ENCODE measurements at regions not wholly inside any gene's neighbourhood (a gene's known extent, or its start where the extent isn't known, plus 50 kb on each side); places are given as distances from the start of the nearest gene placed in this dataset.

DNA sequence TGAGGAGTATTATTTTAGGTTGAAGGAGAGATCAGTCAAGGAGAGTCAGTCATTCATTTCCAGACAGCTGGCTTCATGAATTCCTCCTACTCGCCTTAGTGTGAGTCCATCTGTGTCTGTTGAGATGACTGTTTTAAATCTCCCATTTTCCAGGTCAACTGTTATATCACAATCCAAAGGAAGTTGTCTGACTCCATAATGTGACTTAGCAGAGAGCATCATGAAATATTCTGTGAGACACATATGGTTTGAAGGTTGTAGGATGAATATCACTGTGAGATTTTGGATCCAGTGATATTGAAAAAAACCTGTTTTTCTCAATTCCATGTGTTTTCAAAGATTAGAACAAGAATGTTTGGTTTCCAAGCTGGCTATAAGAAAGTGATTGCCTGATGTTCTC, 530.2 kb upstream of the MAN1A1 start:
- no peaks in the 10 kb centered on the region for H3K79me2 ChIP-seq (replicated peaks; ENCODE audit: insufficient read depth, low read length)
- no peaks in the 10 kb centered on the region for H3F3A ChIP-seq (ENCODE audit: insufficient read depth, low read length, poor library complexity, severe bottlenecking)
- H4K20me1 ChIP-seq (ENCODE audit: insufficient read depth) = no peaks in the 10 kb centered on the region
- H3K9me2 ChIP-seq (ENCODE audit: insufficient read depth, low read length) = no peaks in the 10 kb centered on the region
- no peak overlapping the region for H3K4me3 ChIP-seq (ENCODE audit: low read length)
- no peak overlapping the region for H3K9ac ChIP-seq (ENCODE audit: low read length)
- H3K9me3 ChIP-seq (ENCODE audit: low read length) = no peaks in the 10 kb centered on the region
- H3K4me2 ChIP-seq (ENCODE audit: low read length) = no peak overlapping the region
- no peaks in the 10 kb centered on the region for H3K27me3 ChIP-seq (ENCODE audit: insufficient read depth, low read depth, low read length)
- TF ChIP-seq CTCF (IDR thresholded peaks at IDR 0.05; ENCODE audit: poor library complexity, severe bottlenecking) = no peak
- no peak overlapping the region for H3K27ac ChIP-seq (ENCODE audit: low read length)
- H2AFZ ChIP-seq (ENCODE audit: low read depth, low read length) = no peak overlapping the region
- H3K36me3 ChIP-seq (ENCODE audit: insufficient read depth, low read length) = no peaks in the 10 kb centered on the region

DNA sequence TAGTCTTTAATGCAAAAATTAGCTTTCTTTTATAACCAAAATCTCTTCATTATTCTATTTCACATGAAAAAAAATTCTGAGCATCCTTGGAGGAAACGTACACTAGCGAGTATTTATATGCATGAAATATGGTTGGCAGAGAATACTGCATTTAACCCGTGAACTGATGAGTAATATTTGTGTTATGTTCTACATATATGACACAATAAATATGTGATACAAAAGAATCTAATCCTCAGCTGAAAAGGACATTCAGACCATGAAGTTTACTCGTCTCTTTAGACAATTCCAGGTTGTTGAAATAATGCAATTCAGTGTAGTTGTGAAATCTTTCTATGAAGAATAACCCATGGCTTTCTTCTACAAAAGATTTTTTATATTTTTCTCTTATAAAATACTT, 524.8 kb upstream of the MAN1A1 start:
- TF ChIP-seq SMC3 (conservative IDR thresholded peaks at IDR 0.05; ENCODE audit: poor library complexity) (no peak), CTCF (IDR thresholded peaks at IDR 0.05; ENCODE audit: poor library complexity, severe bottlenecking) (no peak), TAF1 (IDR thresholded peaks at IDR 0.05; ENCODE audit: low read depth) (no peak), EZH2 (IDR thresholded peaks at IDR 0.05; ENCODE audit: borderline replicate concordance, insufficient read depth, low read length, poor library complexity, severe bottlenecking) (no peak)
- Histone ChIP-seq H3K4me2 (ENCODE audit: low read length) (no peak overlapping the region), H3K36me3 (ENCODE audit: insufficient read depth, low read length) (no peaks in the 10 kb centered on the region), H3K9me2 (ENCODE audit: insufficient read depth, low read length) (no peaks in the 10 kb centered on the region), H3K9me3 (ENCODE audit: low read length) (no peaks in the 10 kb centered on the region), H4K20me1 (ENCODE audit: insufficient read depth) (no peaks in the 10 kb centered on the region), H3K27ac (ENCODE audit: low read length) (no peak overlapping the region), H3K79me2 (replicated peaks; ENCODE audit: insufficient read depth, low read length) (no peaks in the 10 kb centered on the region), H3K4me3 (ENCODE audit: low read length) (no peak overlapping the region), H3K27me3 (ENCODE audit: insufficient read depth, low read depth, low read length) (no peaks in the 10 kb centered on the region), H2AFZ (ENCODE audit: low read depth, low read length) (no peak overlapping the region), H3K9ac (ENCODE audit: low read length) (no peak overlapping the region), H3F3A (ENCODE audit: insufficient read depth, low read length, poor library complexity, severe bottlenecking) (no peaks in the 10 kb centered on the region)

GRCh38 chr6:119873107-119873506, 523.5 kb upstream of the MAN1A1 start:
- Histone ChIP-seq H3K27ac (ENCODE audit: low read length) (no peak overlapping the region), H3K4me3 (ENCODE audit: low read length) (no peak overlapping the region)
- TF ChIP-seq EP300 (conservative IDR thresholded peaks at IDR 0.05; ENCODE audit: poor library complexity, severe bottlenecking) (no peak), EZH2 (IDR thresholded peaks at IDR 0.05; ENCODE audit: borderline replicate concordance, insufficient read depth, low read length, poor library complexity, severe bottlenecking) (no peak)

More at GRCh38 chr6:119873107-119873506, 523.5 kb upstream of the MAN1A1 start:
- H4K20me1 ChIP-seq (ENCODE audit: insufficient read depth) = no peaks in the 10 kb centered on the region
- H3K27me3 ChIP-seq (ENCODE audit: insufficient read depth, low read depth, low read length) = no peaks in the 10 kb centered on the region
- H3K9me2 ChIP-seq (ENCODE audit: insufficient read depth, low read length) = no peaks in the 10 kb centered on the region
- H3K79me2 ChIP-seq (replicated peaks; ENCODE audit: insufficient read depth, low read length) = no peaks in the 10 kb centered on the region
- no peak overlapping the region for H3K9ac ChIP-seq (ENCODE audit: low read length)
- H3F3A ChIP-seq (ENCODE audit: insufficient read depth, low read length, poor library complexity, severe bottlenecking) = no peaks in the 10 kb centered on the region
- H2AFZ ChIP-seq (ENCODE audit: low read depth, low read length) = no peak overlapping the region
- no peaks in the 10 kb centered on the region for H3K9me3 ChIP-seq (ENCODE audit: low read length)
- no peak overlapping the region for H3K4me2 ChIP-seq (ENCODE audit: low read length)
- H3K36me3 ChIP-seq (ENCODE audit: insufficient read depth, low read length) = no peaks in the 10 kb centered on the region

All from neural cell (in vitro differentiated cells).